ENCODE measurements at regions not wholly inside any gene's neighbourhood (a gene's known extent, or its start where the extent isn't known, plus 50 kb on each side); places are given as distances from the start of the nearest gene placed in this dataset.
"Not testable (repeated sequence)": the region's sequence is repeated elsewhere in the genome, so short reads cannot be mapped to it uniquely, and the experiment has no call there.

- not testable (repeated sequence) for DNase-seq
These were observed 395.3 kb upstream of the ZNF337 start for GRCh38 chr20:26091921-26092320.

- DNase-seq: not testable (repeated sequence)
These were observed 389.5 kb upstream of the ZNF337 start for GRCh38 chr20:26086195-26086594.

GRCh38 chr20:26073972-26074371, 377.3 kb upstream of the ZNF337 start:
- not testable (repeated sequence) for DNase-seq

GRCh38 chr20:26059324-26059723, 362.7 kb upstream of the ZNF337 start:
- not testable (repeated sequence) for DNase-seq

- not testable (repeated sequence) for DNase-seq
These were observed 361.8 kb upstream of the ZNF337 start for GRCh38 chr20:26058446-26058845.

- DNase-seq: not testable (repeated sequence)
These were observed 360.6 kb upstream of the ZNF337 start for GRCh38 chr20:26057135-26057752.

- DNase-seq: not testable (repeated sequence)
These were observed 329.1 kb upstream of the ZNF337 start for GRCh38 chr20:26025792-26026191.

- not testable (repeated sequence) for DNase-seq
These were observed 314.3 kb upstream of the ZNF337 start for GRCh38 chr20:26010942-26011276.

GRCh38 chr20:26010224-26010941, 313.7 kb upstream of the ZNF337 start:
- DNase-seq: not testable (repeated sequence)

GRCh38 chr20:26009402-26010223, 313.0 kb upstream of the ZNF337 start:
- DNase-seq: peak; percentile 77

GRCh38 chr20:26008026-26008425, 311.4 kb upstream of the ZNF337 start:
- not testable (repeated sequence) for DNase-seq

GRCh38 chr20:26006164-26006563, 309.5 kb upstream of the ZNF337 start:
- DNase-seq: not testable (repeated sequence)

- DNase-seq: not testable (repeated sequence)
These were observed 307.3 kb upstream of the ZNF337 start for GRCh38 chr20:26003959-26004358.

GRCh38 chr20:25997367-25998038, 300.9 kb upstream of the ZNF337 start:
- DNase-seq: not testable (repeated sequence)

GRCh38 chr20:25992146-25992545, 295.5 kb upstream of the ZNF337 start:
- no peak for DNase-seq

GRCh38 chr20:25991756-25992130, 295.1 kb upstream of the ZNF337 start:
- DNase-seq: no peak

GRCh38 chr20:25991051-25991755, 294.6 kb upstream of the ZNF337 start:
- DNase-seq: no peak

- not testable (repeated sequence) for DNase-seq
These were observed 293.0 kb upstream of the ZNF337 start for GRCh38 chr20:25989686-25990085.

GRCh38 chr20:25989196-25989595, 292.5 kb upstream of the ZNF337 start:
- DNase-seq: no peak

GRCh38 chr20:25987928-25988560, 291.4 kb upstream of the ZNF337 start:
- not testable (repeated sequence) for DNase-seq

GRCh38 chr20:25987073-25987927, 290.6 kb upstream of the ZNF337 start:
- peak; percentile 71 for DNase-seq

Data from stimulated activated CD8-positive, alpha-beta memory T cell treated with anti-CD3 and anti-CD28 coated beads, Interleukin-4, amount 100 ng/mL, for 48 hours (primary cell).